ENCODE measurements at regions not wholly inside any gene's neighbourhood (a gene's known extent, or its start where the extent isn't known, plus 50 kb on each side); places are given as distances from the start of the nearest gene placed in this dataset.

GRCh38 chr10:35704401-35704800 lies 62.3 kb upstream of the FZD8 start:
- TF ChIP-seq POLR2A (IDR thresholded peaks at IDR 0.05; ENCODE audit: low read depth, low read length) = no peak
- no peak for TF ChIP-seq TAF1 (IDR thresholded peaks at IDR 0.05; ENCODE audit: borderline replicate concordance, low read depth, low read length)
- no peak for TF ChIP-seq POLR2AphosphoS5 (IDR thresholded peaks at IDR 0.05; ENCODE audit: low read depth, low read length)
- FAIRE-seq = no peak
- no peak for DNase-seq (ENCODE audit: insufficient read length)

- FAIRE-seq (no peak), DNase-seq (ENCODE audit: insufficient read length) (no peak)
Measured at GRCh38 chr10:35700487-35700882, 58.4 kb upstream of the FZD8 start.

GRCh38 chr10:35699848-35700486 lies 57.9 kb upstream of the FZD8 start:
- no peak for DNase-seq (ENCODE audit: insufficient read length)

More at GRCh38 chr10:35700487-35700882, 58.4 kb upstream of the FZD8 start:
- TF ChIP-seq POLR2AphosphoS5 (IDR thresholded peaks at IDR 0.05; ENCODE audit: low read depth, low read length) = no peak
- TF ChIP-seq POLR2A (IDR thresholded peaks at IDR 0.05; ENCODE audit: low read depth, low read length) = no peak
- no peak for TF ChIP-seq TAF1 (IDR thresholded peaks at IDR 0.05; ENCODE audit: borderline replicate concordance, low read depth, low read length)

GRCh38 chr10:35696392-35697287 lies 54.5 kb upstream of the FZD8 start:
- FAIRE-seq (no peak), DNase-seq (ENCODE audit: insufficient read length) (no peak)
- TF ChIP-seq POLR2AphosphoS5 (IDR thresholded peaks at IDR 0.05; ENCODE audit: low read depth, low read length) (no peak), TAF1 (IDR thresholded peaks at IDR 0.05; ENCODE audit: borderline replicate concordance, low read depth, low read length) (no peak), POLR2A (IDR thresholded peaks at IDR 0.05; ENCODE audit: low read depth, low read length) (no peak)

More at GRCh38 chr10:35699848-35700486, 57.9 kb upstream of the FZD8 start:
- TF ChIP-seq POLR2A (IDR thresholded peaks at IDR 0.05; ENCODE audit: low read depth, low read length) (no peak), POLR2AphosphoS5 (IDR thresholded peaks at IDR 0.05; ENCODE audit: low read depth, low read length) (no peak), TAF1 (IDR thresholded peaks at IDR 0.05; ENCODE audit: borderline replicate concordance, low read depth, low read length) (no peak)
- no peak for FAIRE-seq

- DNase-seq (ENCODE audit: insufficient read length) (no peak), FAIRE-seq (no peak)
- TF ChIP-seq TAF1 (IDR thresholded peaks at IDR 0.05; ENCODE audit: borderline replicate concordance, low read depth, low read length) (no peak), POLR2AphosphoS5 (IDR thresholded peaks at IDR 0.05; ENCODE audit: low read depth, low read length) (no peak), POLR2A (IDR thresholded peaks at IDR 0.05; ENCODE audit: low read depth, low read length) (no peak)
Measured at GRCh38 chr10:35693800-35694199, 51.7 kb upstream of the FZD8 start.

All from GM12892 (cell line).